ENCODE measurements at regions not wholly inside any gene's neighbourhood (a gene's known extent, or its start where the extent isn't known, plus 50 kb on each side); places are given as distances from the start of the nearest gene placed in this dataset.
"Not testable (repeated sequence)": the region's sequence is repeated elsewhere in the genome, so short reads cannot be mapped to it uniquely, and the experiment has no call there.

- no peak overlapping the region for H3K4me3 ChIP-seq
- TF ChIP-seq CTCF (IDR thresholded peaks at IDR 0.05) (no peak), POLR2A (IDR thresholded peaks at IDR 0.05) (no peak)
- DNase-seq = peak in 1 of 3 donors; percentile 18
- no peaks in the 10 kb centered on the region for H3K36me3 ChIP-seq
- no peaks in the 10 kb centered on the region for H3K27me3 ChIP-seq
- H3K4me1 ChIP-seq = no peaks in the 10 kb centered on the region
- peaks cover 0 to 3% (median 0%) of the 10 kb centered on the region in 4 donors for H3K9me3 ChIP-seq
- H3K27ac ChIP-seq = no peak overlapping the region
These were observed 188.7 kb downstream of the ZNF716 start for GRCh38 chr7:57638666-57639065.

- no peaks in the 10 kb centered on the region for H3K4me1 ChIP-seq
- H3K27me3 ChIP-seq = no peaks in the 10 kb centered on the region
- peaks cover 0 to 3% (median 0%) of the 10 kb centered on the region in 4 donors for H3K9me3 ChIP-seq
- TF ChIP-seq POLR2A (IDR thresholded peaks at IDR 0.05) (no peak), CTCF (IDR thresholded peaks at IDR 0.05) (no peak)
- H3K36me3 ChIP-seq = no peaks in the 10 kb centered on the region
- H3K4me3 ChIP-seq = no peak overlapping the region
- no peak overlapping the region for H3K27ac ChIP-seq
- DNase-seq = no peak
These were observed 191.6 kb downstream of the ZNF716 start for GRCh38 chr7:57641521-57642067.

- no peaks in the 10 kb centered on the region for H3K36me3 ChIP-seq
- DNase-seq = no peak
- H3K9me3 ChIP-seq = peaks cover 0 to 3% (median 0%) of the 10 kb centered on the region in 4 donors
- no peak overlapping the region for H3K27ac ChIP-seq
- no peaks in the 10 kb centered on the region for H3K27me3 ChIP-seq
- TF ChIP-seq POLR2A (IDR thresholded peaks at IDR 0.05) (no peak), CTCF (IDR thresholded peaks at IDR 0.05) (no peak)
- H3K4me3 ChIP-seq = no peak overlapping the region
- no peaks in the 10 kb centered on the region for H3K4me1 ChIP-seq
These were observed 192.8 kb downstream of the ZNF716 start for GRCh38 chr7:57642730-57643129.

GRCh38 chr7:57646219-57646900 lies 196.4 kb downstream of the ZNF716 start:
- no peak overlapping the region for H3K4me3 ChIP-seq
- no peak for DNase-seq
- H3K9me3 ChIP-seq = peaks cover 0 to 3% (median 0%) of the 10 kb centered on the region in 4 donors
- TF ChIP-seq POLR2A (IDR thresholded peaks at IDR 0.05) = no peak
- TF ChIP-seq CTCF (IDR thresholded peaks at IDR 0.05) = no peak
- H3K4me1 ChIP-seq = no peaks in the 10 kb centered on the region
- H3K27ac ChIP-seq = no peak overlapping the region
- H3K36me3 ChIP-seq = no peaks in the 10 kb centered on the region
- H3K27me3 ChIP-seq = no peaks in the 10 kb centered on the region

- no peak for DNase-seq
- H3K27me3 ChIP-seq = no peaks in the 10 kb centered on the region
- H3K4me1 ChIP-seq = no peaks in the 10 kb centered on the region
- H3K9me3 ChIP-seq = peaks cover 0 to 3% (median 0%) of the 10 kb centered on the region in 4 donors
- H3K36me3 ChIP-seq = no peaks in the 10 kb centered on the region
- H3K4me3 ChIP-seq = no peak overlapping the region
- TF ChIP-seq POLR2A (IDR thresholded peaks at IDR 0.05) (no peak), CTCF (IDR thresholded peaks at IDR 0.05) (no peak)
- H3K27ac ChIP-seq = no peak overlapping the region
These were observed 196.9 kb downstream of the ZNF716 start for GRCh38 chr7:57646901-57647246.

GRCh38 chr7:57650401-57650800 lies 200.4 kb downstream of the ZNF716 start:
- H3K27ac ChIP-seq, H3K4me1 ChIP-seq, H3K36me3 ChIP-seq, DNase-seq, H3K4me3 ChIP-seq, H3K9me3 ChIP-seq, H3K27me3 ChIP-seq: not testable (repeated sequence)
